GM21717 (cell line): ENCODE measurements at regions not wholly inside any gene's neighbourhood (a gene's known extent, or its start where the extent isn't known, plus 50 kb on each side); places are given as distances from the start of the nearest gene placed in this dataset.

Experiments
- ATAC-seq: cut with Tn5 transposase; IDR thresholded peaks from one replicate; pipeline ENCODE4 v1.9.1; 2021; ENCODE audit warnings: mild to moderate bottlenecking, moderate library complexity; ENCODE audit not compliant: unreplicated experiment

GRCh38 chrX:20438871-20439526 is 172.3 kb upstream of the RPS6KA3 start:
- no peak for ATAC-seq

- no peak for ATAC-seq
Observed at GRCh38 chrX:20437683-20438082, 171.0 kb upstream of the RPS6KA3 start.

- no peak for ATAC-seq
Observed at GRCh38 chrX:20435913-20436312, 169.2 kb upstream of the RPS6KA3 start.

- ATAC-seq: no peak
Observed at GRCh38 chrX:20434986-20435385, 168.3 kb upstream of the RPS6KA3 start.

GRCh38 chrX:20433388-20433775 is 166.7 kb upstream of the RPS6KA3 start:
- ATAC-seq: no peak

GRCh38 chrX:20432746-20433387 is 166.2 kb upstream of the RPS6KA3 start:
- no peak for ATAC-seq

GRCh38 chrX:20432048-20432447 is 165.3 kb upstream of the RPS6KA3 start:
- no peak for ATAC-seq

- no peak for ATAC-seq
Observed at GRCh38 chrX:20431486-20431885, 164.8 kb upstream of the RPS6KA3 start.

GRCh38 chrX:20427173-20427770 is 160.6 kb upstream of the RPS6KA3 start:
- no peak for ATAC-seq

- ATAC-seq: no peak
Observed at GRCh38 chrX:20421697-20422096, 155.0 kb upstream of the RPS6KA3 start.

- ATAC-seq: no peak
Observed at GRCh38 chrX:20421275-20421674, 154.6 kb upstream of the RPS6KA3 start.

- ATAC-seq: no peak
Observed at GRCh38 chrX:20420058-20420457, 153.3 kb upstream of the RPS6KA3 start.

GRCh38 chrX:20418379-20419150 is 151.9 kb upstream of the RPS6KA3 start:
- ATAC-seq: peak; percentile 69

- no peak for ATAC-seq
Observed at GRCh38 chrX:20414762-20415445, 148.2 kb upstream of the RPS6KA3 start.

- no peak for ATAC-seq
Observed at GRCh38 chrX:20414066-20414465, 147.4 kb upstream of the RPS6KA3 start.

GRCh38 chrX:20412871-20413486 is 146.3 kb upstream of the RPS6KA3 start:
- ATAC-seq: peak; percentile 86

GRCh38 chrX:20410540-20410939 is 143.8 kb upstream of the RPS6KA3 start:
- ATAC-seq: no peak

GRCh38 chrX:20409991-20410390 is 143.3 kb upstream of the RPS6KA3 start:
- no peak for ATAC-seq

GRCh38 chrX:20402956-20403355 is 136.2 kb upstream of the RPS6KA3 start:
- ATAC-seq: no peak

- ATAC-seq: no peak
Observed at GRCh38 chrX:20399728-20400414, 133.2 kb upstream of the RPS6KA3 start.
